ENCODE measurements at regions not wholly inside any gene's neighbourhood (a gene's known extent, or its start where the extent isn't known, plus 50 kb on each side); places are given as distances from the start of the nearest gene placed in this dataset.

DNA sequence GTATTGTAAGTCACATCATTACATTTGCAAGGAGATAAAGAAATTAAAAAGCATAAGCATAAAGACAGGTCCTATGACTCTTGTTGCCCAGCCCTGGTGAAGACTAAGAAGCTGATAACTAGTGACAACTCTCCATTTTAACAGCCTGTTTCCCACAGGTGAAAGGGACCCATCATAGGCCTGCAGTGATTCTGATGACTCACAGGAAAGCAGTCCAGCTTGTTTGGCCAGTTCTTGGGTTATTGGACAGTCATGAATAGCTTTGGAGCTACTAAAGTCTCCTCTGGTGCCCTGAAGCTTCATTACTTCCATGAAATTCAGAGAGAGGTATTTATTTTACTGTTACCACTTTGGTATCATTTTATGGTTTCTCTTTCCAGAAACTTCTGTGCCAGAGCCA, 55.5 kb upstream of the DYRK2 start:
- peak in 2 of 3 experiments; percentile 60 to 81 for DNase-seq

DNA sequence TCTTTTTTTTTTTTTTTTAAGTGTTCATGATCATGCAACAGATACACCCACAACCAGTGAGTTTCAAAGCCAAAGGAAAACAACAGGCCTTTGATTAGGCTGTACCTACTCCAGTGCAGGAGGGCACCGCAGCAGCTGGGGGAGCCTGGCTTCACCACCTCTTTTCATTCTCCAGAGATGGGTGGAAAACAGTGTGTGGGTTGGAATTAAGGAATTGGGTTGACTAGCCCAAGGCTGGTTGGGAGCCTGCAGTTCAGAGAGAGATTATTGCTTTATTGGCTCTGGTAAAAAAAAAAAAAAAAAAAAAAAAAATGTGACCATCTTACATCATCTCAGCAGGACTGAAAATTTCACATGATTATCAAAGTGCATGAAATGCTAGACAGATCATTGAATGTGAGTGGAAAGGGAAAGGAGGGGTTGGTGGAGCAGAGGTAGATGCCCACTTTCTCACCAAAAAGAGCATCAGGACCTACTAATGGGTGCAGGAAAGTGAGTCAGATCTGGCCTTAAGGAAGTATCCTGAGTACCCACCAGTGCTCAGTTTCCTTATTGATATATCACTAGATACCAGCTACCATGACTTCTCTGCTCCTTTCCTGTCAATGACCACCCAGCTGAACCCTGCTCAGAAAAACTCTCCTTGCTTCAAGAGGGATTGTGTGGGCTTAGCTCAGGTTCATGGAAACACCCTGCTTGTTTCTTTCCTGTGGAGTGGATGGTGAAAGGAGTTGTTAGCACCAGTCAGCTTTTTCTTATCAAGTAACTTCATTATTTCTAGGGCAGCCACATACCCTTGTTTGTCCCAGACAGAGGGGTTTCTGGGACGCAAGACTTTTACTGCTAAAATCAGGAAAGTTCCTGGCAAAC, 54.8 kb upstream of the DYRK2 start:
- peak in 2 of 3 experiments; percentile 27 to 65 for DNase-seq

DNA sequence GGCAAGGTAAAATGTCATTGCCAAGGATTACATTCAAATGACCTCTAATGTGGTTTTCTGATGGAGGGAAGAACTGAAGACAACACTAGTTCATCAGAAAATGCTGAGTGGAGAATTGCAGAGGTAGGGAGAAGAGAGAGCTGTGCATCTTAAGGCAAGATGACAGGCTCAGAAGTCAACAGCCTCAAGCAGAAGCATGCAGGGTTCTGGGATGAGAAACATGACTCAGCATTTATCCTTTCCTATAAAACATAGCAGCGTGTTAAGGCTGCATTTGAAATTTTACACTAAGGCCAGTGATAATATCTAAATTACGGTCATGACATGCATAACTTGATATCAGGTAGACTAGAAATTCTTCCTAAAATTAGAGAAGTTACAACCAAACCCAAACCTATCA, 53.7 kb upstream of the DYRK2 start:
- no peak for DNase-seq

DNA sequence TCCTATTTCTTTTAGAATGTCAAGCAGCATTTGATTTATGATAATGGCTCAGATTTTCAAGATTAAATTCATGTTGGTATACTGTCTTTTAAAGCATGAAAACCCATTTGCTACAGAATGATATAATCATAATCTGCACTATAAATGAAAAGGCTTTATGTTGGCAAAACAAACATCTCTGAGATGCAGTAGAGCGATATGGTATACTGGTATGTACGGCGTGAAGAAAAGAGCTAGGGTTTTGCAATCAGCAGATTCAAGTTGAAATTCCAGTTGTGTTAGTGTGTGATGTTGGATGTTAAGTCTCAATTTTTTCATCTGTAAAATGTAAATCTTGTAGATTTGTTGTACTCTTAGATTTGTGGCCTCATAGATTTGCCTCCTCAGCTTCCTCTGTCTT, 53.2 kb upstream of the DYRK2 start:
- DNase-seq: no peak

DNA sequence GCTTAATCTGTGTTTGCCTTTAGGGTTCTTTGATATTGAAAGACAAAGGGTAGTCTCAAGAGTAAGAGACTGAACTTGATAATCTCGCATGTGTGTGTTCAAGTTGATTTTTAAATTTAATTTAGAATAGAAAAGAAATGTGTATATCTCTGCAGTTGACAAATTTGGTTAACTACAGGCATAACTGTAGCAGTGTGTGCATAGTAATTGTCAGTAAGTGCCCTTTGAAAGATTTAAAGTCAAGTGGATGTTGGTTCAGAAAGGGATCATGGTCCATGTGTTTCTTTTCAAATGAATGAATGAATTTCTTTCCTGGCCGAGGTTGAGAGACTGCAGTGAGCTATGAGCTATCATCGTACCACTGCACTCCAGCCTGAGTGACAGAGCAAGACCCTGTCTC, 49.9 kb upstream of the DYRK2 start:
- peak in 1 of 3 experiments; percentile 9 for DNase-seq
